Astrocyte of the spinal cord (primary cell): ENCODE measurements at regions not wholly inside any gene's neighbourhood (a gene's known extent, or its start where the extent isn't known, plus 50 kb on each side); places are given as distances from the start of the nearest gene placed in this dataset.

Source experiments
- DNase-seq: peaks from one replicate; pipeline ENCODE4 v3.0.0; 2011; ENCODE audit warnings: low read depth, low spot score
- H3K4me3 ChIP-seq: 2 replicates; pipeline ENCODE4 v1.5.1; 2011; ENCODE audit warnings: low read depth, mild to moderate bottlenecking, low read length, moderate library complexity
- CTCF ChIP-seq: IDR thresholded peaks from 2 replicates; pipeline ENCODE4 v1.5.1; 2012; ENCODE audit warnings: low read depth, mild to moderate bottlenecking, low read length, inconsistent platforms
- in situ Hi-C: cut with HindIII; loops from 2 replicates; pipeline ENCODE4 v1.10.0; 2017; ENCODE audit warnings: low sequenced_read_pairs

DNA sequence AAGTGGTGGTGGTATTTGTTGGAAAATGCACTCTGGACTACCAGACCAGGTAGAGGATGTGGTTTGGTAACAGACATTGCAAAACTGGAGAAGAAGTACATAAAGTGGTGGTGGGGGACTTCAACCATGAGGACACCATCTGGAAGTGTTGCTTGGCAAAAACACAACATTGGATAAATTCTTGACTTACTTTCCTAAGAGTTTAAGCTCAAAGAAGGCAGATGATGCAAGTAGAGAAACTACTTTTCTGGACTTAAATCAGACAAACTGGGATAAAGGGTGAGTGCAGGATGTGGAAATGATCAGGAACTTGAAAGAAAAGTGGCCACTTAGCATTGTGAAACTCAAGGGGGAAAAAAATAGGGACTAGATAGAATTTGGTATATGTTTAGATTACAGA, 487.4 kb downstream of the ZEB2 start:
- DNase-seq = peak; percentile 4
- in situ Hi-C loops = no loop called here
- no peak overlapping the region for H3K4me3 ChIP-seq
- no peak for TF ChIP-seq CTCF

DNA sequence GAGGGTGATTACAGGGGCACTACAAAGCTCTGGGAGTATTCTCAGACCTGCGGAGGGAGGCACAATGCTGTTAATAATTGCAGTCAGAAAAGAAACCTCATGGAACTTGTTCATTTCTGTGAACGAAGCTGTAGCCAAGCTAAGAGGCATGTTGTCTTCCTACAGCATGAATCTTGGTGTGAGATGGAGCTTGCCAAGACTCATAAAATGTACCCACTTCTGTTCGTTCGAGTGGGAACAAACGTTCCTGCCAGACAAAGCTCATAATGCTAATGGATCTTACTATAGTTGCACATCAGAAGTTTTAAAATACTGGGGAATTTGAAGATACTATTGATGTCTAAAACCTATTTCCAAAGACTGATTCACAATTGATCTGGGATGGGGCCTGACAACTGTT, 489.1 kb downstream of the ZEB2 start:
- no peak for DNase-seq
- TF ChIP-seq CTCF = no peak
- in situ Hi-C loops = no loop called here
- no peak overlapping the region for H3K4me3 ChIP-seq

DNA sequence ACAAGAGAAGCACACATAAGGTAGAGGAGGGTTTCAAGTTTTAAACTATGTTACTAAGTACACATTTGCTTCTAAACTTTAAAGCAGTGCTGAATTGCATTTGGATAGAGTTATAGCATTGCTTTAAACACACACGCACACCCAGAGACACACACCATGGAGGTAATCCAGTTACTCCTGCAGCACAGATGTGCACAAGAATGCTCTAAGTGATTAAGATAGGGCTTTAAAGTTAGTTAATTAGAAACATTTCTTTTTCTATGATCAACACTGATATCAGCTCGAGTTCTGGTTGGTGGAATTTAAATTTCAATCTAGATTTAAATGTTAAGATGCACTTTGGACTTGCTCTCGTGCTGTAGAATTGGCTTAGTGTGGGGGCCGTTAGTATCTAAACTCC, 492.3 kb downstream of the ZEB2 start:
- no peak overlapping the region for H3K4me3 ChIP-seq
- DNase-seq = no peak
- no peak for TF ChIP-seq CTCF
- in situ Hi-C loops = no loop called here

DNA sequence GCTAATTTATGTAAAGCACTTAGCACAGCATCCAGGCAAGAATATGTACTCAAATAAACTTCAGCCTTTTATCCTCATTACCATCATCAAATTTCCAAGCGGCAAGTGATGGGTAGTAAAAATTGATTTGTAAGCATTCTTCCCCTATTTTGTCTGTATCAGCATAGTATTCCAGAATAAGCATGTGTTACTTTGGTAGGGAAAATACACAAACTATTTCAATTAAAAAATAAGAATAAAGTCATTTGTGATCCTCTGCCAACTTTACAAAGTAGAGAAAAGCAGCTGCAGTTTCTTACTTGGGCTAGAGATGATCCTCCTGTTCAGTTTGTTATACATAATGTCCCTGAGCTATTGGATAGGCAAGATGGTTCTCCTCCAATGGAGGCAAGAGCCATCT, 493.2 kb downstream of the ZEB2 start:
- in situ Hi-C loops = no loop called here
- no peak for DNase-seq
- TF ChIP-seq CTCF = no peak
- H3K4me3 ChIP-seq = no peak overlapping the region

DNA sequence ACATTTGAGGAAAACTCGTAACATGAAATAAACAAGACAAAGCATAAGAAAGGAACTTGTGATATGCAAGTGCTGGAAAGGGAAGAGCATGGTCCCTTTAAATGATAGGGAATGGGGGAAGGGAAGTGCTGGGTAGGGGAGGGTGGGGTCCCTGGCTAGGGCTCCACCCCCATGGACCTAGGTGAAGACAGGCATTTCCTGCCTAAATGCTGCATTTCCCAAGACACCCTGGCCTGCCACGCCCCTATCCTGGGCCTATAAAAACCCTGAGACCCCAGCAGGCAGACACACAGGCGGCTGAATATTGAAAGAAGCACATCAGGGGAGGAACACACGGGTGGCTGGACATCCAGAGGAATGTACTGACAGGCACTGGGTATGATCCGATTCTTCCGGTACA, 499.9 kb downstream of the ZEB2 start:
- TF ChIP-seq CTCF = no peak
- H3K4me3 ChIP-seq = no peak overlapping the region
- DNase-seq = no peak
- in situ Hi-C loops = no loop called here

DNA sequence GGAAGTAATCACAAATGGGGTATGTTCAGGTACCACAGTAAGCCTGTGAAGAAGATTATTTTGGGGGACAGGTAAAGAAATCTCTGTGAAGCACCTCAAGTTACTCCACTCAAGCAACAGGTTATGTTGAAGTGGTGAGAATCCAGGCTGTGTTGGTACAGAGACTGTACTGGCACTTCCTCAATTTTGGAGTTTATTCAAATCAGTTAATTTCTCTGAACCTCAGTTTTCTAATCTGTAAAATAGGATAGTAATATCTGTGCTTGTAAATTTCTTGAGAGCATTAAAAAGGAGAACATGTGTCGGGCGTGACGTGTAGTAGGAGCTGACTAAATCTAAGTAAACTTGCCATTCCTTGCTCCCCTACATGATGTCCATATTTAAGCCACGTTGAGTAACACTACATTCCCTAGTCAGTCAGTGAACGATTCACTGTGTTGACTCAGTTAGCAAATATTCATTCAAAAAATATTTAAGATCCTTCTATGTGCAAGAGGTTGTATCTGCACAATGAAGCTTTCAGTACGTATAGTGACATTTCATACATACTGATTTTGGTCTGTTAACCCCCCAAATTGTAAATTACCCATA, 504.2 kb downstream of the ZEB2 start:
- H3K4me3 ChIP-seq = no peak overlapping the region
- TF ChIP-seq CTCF = no peak
- in situ Hi-C loops = no loop called here
- peak; percentile 85 for DNase-seq

DNA sequence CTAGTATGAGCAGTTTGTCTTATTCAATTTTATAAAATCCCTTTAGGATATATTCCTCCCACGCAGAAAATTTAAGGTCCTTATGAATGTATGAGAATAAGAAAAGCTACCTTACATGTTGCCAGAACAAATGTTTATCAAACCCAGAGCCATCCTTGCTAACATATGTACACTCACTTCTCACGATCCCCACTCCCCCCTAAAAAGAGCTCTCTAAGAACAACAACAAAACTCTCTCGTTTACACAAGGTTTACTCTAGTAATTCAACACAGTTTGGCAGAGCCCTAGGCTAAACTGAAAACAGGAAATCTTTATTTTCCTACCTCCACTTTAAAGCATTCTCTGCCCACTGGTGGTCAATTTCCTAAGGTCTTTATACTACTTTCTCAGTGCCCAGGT, 504.9 kb downstream of the ZEB2 start:
- in situ Hi-C loops = no loop called here
- TF ChIP-seq CTCF = no peak
- H3K4me3 ChIP-seq = no peak overlapping the region
- peak; percentile 10 for DNase-seq
